GM12875 (cell line): ENCODE measurements at regions not wholly inside any gene's neighbourhood (a gene's known extent, or its start where the extent isn't known, plus 50 kb on each side); places are given as distances from the start of the nearest gene placed in this dataset.

Experiments
- H3K4me3 ChIP-seq: one replicate; pipeline ENCODE4 v1.5.1; 2011; ENCODE audit warnings: low read depth, low read length, control low read depth
- TF ChIP-seq, protein P1 (sequence below): IDR thresholded peaks from 2 replicates; pipeline ENCODE4 v1.5.1; 2011; ENCODE audit warnings: low read depth, mild to moderate bottlenecking, control low read depth, inconsistent platforms, low read length, moderate library complexity, borderline replicate concordance; ENCODE audit not compliant: insufficient read depth

- TF ChIP-seq, protein P1, sequence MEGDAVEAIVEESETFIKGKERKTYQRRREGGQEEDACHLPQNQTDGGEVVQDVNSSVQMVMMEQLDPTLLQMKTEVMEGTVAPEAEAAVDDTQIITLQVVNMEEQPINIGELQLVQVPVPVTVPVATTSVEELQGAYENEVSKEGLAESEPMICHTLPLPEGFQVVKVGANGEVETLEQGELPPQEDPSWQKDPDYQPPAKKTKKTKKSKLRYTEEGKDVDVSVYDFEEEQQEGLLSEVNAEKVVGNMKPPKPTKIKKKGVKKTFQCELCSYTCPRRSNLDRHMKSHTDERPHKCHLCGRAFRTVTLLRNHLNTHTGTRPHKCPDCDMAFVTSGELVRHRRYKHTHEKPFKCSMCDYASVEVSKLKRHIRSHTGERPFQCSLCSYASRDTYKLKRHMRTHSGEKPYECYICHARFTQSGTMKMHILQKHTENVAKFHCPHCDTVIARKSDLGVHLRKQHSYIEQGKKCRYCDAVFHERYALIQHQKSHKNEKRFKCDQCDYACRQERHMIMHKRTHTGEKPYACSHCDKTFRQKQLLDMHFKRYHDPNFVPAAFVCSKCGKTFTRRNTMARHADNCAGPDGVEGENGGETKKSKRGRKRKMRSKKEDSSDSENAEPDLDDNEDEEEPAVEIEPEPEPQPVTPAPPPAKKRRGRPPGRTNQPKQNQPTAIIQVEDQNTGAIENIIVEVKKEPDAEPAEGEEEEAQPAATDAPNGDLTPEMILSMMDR = no peak
- H3K4me3 ChIP-seq = no peak overlapping the region
These were observed 92.2 kb downstream of the NFKBIZ start for GRCh38 chr3:101941318-101942040.

DNA sequence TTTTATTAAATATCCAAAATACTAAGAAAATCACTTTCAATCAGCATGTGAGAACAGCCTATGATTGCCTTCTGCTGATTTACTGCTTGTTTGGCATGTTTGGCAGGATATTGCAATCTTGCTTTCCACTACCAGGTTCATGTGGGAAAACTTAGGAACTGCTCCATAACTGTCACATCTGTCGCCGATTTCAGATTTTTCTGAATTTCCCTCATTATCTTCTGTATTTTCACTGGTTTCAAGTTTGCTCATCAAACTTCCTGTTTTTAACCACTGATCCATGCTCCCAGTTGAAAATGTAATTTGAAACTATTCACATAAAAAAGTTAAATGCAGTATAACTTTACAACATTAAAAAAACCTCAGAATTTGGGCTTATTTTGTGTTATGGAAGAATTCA lies 93.0 kb downstream of the NFKBIZ start:
- TF ChIP-seq, protein P1 = no peak
- no peak overlapping the region for H3K4me3 ChIP-seq

- no peak overlapping the region for H3K4me3 ChIP-seq
- TF ChIP-seq, protein P1 = no peak
These were observed 93.7 kb downstream of the NFKBIZ start for GRCh38 chr3:101943029-101943428.

GRCh38 chr3:101944308-101944707 lies 95.0 kb downstream of the NFKBIZ start:
- TF ChIP-seq, protein P1 = no peak
- no peak overlapping the region for H3K4me3 ChIP-seq

DNA sequence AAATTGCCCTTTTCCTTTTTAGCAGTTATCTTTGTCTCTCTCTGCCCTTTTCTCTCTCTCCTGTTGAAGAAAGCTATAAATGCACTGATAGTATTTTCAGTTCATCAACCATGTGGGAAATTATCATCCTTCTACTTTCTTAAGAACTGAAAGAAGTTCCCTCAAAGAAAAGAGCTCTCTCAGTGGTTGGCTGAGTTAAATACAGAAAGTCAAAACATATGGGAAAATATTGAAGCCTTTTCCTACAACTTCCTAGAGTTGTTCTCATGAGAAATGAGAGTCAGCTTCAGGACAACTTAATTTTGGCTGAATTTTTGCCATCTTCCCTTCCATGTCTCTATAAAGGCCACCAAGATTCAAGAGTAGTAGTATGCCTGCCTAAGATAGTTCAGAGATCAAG lies 96.7 kb downstream of the NFKBIZ start:
- H3K4me3 ChIP-seq = no peak overlapping the region
- TF ChIP-seq, protein P1 = no peak

DNA sequence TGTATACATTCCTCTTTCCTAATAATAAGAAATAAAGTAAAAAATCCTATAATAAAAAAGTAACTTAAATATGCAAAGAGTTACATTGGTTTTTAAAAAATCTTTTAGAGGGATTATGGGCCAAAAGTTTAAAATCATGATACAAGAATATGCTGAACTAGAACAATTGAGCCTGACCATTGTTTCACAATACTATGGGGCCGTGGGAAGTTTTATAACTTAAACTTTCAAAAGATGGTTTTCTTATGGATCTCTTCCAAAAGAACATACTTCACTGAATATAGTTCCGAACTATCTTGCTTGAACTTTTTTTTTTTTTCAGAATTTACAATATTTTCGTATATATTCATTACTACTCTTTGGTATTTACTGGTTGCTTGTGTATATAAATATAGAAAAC lies 97.6 kb downstream of the NFKBIZ start:
- TF ChIP-seq, protein P1 = no peak
- no peak overlapping the region for H3K4me3 ChIP-seq

- TF ChIP-seq, protein P1 = no peak
- no peak overlapping the region for H3K4me3 ChIP-seq
These were observed 101.2 kb downstream of the NFKBIZ start for GRCh38 chr3:101950510-101950909.
